ENCODE measurements at regions not wholly inside any gene's neighbourhood (a gene's known extent, or its start where the extent isn't known, plus 50 kb on each side); places are given as distances from the start of the nearest gene placed in this dataset.
"Not testable (repeated sequence)": the region's sequence is repeated elsewhere in the genome, so short reads cannot be mapped to it uniquely, and the experiment has no call there.

DNA sequence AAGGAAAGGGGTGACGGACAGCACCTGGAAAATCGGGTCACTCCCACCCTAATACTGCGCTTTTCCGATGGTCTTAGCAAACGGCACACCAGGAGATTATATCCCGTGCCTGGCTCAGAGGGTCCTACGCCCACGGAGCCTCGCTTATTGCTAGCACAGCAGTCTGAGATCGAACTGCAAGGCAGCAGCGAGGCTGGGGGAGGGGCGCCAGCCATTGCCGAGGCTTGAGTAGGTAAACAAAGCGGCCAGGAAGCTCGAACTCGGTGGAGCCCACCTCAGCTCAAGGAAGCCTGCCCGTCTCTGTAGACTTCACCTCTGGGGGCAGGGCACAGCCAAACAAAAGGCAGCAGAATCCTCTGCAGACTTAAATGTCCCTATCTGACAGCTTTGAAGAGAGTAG, 91.5 kb upstream of the MBIP start:
- not testable (repeated sequence) for DNase-seq (ENCODE audit: low read depth)

DNA sequence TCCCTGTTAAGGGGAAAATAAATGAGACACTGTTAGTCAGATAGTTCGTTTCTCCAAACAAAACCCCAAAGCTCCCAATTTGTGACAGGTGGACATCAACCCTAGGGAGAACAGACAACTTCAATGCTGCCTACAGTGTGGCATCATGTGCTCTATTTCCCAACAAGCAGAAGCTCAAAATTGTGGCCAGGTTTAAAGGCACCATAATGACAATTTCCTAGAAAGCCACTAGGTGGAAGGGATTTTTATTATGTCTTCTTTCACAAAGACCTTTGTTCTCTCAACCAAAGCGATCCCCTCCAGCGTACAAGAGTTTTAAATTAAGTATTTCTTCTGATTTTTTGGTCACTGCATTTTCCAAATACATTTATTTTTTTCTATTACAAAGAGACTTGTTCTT, 88.0 kb upstream of the MBIP start:
- DNase-seq (ENCODE audit: low read depth): no peak

DNA sequence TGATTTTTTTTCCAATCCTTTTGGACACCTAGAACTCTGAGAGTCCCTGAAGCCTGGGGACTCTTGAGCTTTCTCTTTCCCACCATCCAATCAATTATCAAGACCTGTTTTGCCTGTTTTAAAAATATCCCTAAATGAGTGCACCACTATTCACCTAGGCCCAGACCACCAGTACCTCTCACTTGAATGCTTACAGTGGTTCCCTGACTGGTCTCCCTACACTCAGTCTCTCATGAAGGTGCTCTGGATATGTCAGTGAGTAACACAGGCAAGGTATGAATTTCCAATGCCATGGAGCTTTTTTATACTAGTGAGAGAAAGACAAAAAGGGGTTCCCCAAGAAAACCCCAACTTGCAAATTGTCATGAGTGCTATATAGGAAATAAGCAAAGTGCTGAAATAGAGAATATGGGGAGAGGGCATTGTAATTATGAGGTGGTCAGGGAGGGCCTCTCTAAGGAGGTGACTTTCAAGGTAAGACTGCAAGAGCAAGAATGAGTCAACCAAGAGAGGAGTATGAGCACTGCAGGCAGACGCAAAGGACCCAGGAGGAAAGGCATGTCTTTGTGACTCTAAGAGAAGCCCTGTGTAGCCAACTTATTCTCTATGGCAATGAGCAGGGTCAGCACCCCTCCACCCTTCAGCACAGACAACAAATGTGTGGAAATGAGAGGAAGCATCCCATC, 85.3 kb upstream of the MBIP start:
- no peak for DNase-seq (ENCODE audit: low read depth)

DNA sequence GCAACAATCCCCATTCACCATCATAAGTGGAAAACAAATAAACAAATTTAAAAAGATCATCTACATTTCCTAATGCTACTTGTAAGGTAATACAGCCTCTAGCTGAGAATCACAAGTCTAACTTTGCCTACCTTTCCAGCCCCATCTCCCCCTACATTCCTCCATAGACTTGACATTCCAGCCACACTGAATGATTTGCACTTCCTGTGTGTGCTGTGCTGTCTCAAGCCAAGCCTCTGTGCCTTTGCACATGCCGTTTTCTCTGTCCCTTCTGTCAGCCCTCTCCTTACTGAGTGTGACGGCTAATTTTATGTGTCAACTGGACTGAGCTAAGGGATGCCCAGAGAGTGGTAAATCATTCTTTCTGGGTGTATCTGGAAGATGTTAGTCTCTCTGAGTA, 82.4 kb upstream of the MBIP start:
- DNase-seq (ENCODE audit: low read depth): no peak

DNA sequence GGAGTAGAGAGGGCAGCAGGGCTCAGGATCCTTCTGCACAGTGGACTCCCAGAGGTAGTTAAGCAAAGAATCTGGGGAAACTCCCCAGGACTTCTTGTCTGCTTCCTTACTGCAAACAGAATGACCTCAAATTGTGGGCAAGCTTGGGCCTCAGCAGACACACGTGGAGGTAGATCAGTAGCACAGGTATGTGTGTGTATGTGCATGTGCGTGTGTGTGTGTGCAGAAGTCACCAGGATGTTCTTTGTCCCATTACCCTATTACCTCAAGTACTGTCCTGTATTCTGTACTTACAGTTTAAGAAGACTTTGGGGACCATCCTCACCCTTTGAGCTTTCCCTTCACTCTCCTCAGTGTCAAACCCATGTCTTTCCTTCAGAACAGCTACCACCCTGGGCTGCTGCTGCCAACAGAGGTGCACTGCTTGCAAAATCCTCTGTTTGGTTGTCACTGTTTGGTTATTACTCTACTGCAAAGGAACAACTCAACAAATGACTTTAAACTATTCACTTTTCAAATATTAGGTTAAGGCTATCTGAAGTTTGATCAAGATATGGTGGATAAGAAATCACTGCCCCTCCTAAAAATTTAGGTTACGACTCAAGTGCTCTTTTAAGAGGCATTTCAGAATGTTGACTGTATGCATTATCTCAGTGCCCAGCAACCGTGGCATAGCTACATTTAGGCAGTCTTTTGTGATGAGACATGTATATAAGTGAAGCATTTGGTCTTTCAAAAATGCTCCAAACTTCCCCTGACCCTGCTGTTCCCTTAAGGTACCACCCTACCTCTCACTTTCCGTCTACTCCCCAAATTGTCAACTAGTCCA, 78.2 kb upstream of the MBIP start:
- no peak for DNase-seq (ENCODE audit: low read depth)

DNA sequence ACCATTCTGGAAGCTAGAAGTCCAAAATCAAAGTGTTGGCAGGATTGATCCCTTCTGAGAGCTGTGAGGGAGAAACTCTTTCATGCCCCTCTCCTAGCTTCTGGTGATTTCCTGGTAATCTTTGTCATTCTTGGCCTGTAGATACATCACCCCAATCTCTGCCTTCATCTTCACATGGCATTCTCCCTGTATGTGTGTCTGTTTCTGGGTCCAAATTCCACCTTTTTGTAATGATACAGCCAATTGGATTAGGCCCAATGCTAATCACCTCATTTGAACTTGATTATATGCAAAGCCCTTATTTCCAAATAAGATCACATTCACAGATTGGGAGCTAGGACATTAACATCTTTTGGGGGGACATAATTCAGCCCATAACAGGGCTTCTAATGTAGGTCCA, 76.9 kb upstream of the MBIP start:
- DNase-seq (ENCODE audit: low read depth): no peak

DNA sequence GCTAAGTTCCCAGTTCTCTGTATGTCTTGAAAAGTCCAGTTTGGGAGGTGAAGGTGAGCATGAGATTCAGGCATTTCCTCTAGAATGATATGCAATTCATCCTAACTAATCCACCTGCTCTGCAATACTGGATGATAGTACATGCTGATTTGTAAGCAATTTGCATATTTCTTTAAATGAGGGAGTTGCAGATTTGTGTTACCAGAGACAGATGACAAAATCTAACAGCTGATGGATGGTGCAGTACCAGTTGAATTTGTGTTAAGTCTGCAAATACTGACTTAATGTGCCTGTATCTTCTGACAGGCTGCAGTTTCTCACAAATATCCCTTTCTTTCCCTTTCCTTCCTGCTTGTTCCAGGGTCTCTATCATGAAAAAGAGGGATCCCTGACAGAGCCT, 76.4 kb upstream of the MBIP start:
- no peak for DNase-seq (ENCODE audit: low read depth)

DNA sequence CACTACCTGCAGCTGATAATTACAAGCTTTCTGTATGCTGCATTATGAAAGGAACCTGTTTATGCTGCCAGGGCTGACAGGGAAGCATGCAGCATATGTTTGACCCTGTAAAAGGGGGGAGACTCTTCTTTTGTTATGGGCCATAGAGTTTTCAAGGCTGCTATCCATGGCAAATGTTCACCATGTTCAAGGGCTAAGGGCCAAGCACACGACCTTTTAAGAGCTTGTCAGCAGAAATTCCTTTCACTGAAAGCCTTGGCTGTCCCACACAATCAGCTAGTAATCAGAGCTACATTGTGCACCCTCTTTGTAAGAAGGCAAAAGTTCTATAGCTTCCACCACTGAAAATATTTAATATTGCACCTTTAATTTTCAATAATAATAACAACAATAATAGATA, 74.2 kb upstream of the MBIP start:
- no peak for DNase-seq (ENCODE audit: low read depth)

DNA sequence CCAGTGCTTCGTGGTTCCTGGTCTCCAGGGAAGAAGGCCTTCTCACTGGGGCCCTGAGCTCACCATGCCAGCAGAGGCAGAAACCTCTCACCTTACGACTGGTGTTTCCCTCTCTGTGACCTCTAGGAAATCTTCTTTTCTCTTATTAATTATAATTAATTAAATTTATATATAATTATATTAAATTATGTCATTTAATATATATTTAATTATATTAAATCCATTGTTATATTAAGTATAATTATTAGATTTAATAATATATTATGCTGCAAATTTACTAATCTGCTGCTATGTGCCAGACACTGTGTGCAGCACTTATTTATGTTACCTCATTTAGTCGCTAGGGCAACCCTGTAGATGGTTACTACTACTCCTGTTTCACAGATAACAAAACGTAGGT, 70.3 kb upstream of the MBIP start:
- DNase-seq (ENCODE audit: low read depth): no peak

DNA sequence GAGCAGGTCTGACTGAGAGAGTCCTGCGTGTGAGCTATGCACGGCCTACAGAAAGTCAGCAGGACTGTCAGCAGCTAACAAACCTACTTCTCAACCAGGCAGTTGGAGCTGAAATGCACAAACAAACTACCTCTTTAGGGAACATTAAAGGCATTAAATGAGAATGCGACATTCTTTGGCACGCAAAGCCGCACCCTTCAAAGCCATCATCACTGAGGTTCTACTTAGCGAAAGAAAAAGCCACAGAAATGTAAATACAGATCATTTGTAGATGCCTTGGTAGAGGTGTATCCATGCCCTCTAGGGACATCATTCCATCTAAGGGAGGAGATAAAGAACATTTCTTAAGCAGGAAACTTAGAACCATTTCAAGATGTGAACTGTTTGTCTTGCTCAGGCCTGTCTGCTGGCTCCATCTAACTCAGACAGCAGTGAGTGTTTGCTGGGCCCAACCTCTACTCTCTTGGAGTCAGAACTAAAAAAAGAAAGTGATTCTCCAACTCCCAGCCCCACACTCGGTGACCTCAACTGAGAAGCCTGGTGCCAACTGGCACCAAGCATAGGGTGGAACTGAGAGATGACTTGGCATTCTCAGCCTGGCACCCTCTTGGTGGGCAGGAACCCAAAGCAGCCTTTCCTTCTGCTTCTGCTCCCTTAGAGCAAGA, 63.5 kb upstream of the MBIP start:
- DNase-seq (ENCODE audit: low read depth): no peak

DNA sequence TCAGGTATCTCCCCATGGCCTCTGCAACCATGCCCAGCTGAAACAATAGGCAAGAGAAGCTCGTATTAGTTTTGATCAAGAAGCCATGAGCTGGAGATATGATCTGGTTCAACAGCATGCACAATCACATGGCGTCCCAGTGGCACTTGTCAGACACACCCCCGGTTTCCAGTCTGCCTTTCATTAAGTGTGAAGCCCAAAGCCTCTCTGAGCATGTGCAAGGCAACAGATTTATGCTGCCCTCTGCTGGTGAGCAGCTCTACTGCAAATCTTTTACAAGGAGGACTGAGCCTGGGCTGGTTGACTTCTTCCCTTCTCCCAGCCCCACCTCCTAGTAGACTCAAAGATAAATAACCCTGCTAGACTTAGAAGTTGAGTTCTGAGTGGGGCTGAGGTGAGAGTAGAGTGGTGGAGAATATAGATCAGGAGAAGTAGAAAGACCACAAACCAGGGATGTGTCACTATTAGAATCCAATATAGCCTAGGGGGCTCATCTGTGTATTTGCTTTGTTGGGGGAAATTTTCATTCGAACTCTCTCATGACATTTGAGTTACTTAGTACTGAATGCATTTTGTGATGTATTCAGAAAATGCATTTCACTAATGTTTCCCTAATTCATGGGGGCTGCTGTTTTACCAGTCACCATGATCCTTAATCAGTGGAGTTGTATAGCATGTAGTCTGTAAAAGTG, 53.7 kb upstream of the MBIP start:
- peak; percentile 46 for DNase-seq (ENCODE audit: low read depth)
